H1 (cell line): ENCODE measurements at regions not wholly inside any gene's neighbourhood (a gene's known extent, or its start where the extent isn't known, plus 50 kb on each side); places are given as distances from the start of the nearest gene placed in this dataset.

Experiments used
- CREB1 ChIP-seq: IDR thresholded peaks from 2 replicates; pipeline ENCODE4 v1.6.1; 2012; ENCODE audit warnings: inconsistent platforms
- EGR1 ChIP-seq: IDR thresholded peaks from 2 replicates; pipeline ENCODE4 v1.6.1; 2011; ENCODE audit warnings: low read depth, low read length, borderline replicate concordance
- FOSL1 ChIP-seq: IDR thresholded peaks from 2 replicates; pipeline ENCODE4 v1.6.1; 2011; ENCODE audit warnings: mild to moderate bottlenecking, low read depth, low read length, moderate library complexity; ENCODE audit not compliant: insufficient read depth
- KDM4A ChIP-seq: IDR thresholded peaks from one replicate; pipeline ENCODE4 v1.7.1; 2012; ENCODE audit warnings: low read depth, mild to moderate bottlenecking, moderate library complexity, low read length, inconsistent platforms; ENCODE audit not compliant: severe bottlenecking
- PHF8 ChIP-seq: fragments of 200-600 bp; sonication (generic); conservative IDR thresholded peaks from 2 replicates; pipeline ENCODE4 v1.7.1; 2012; ENCODE audit warnings: low read depth, mild to moderate bottlenecking, inconsistent platforms, low read length, moderate library complexity
- POLR2AphosphoS5 ChIP-seq: IDR thresholded peaks from 2 replicates; pipeline ENCODE4 v1.6.1; 2011; ENCODE audit warnings: low read depth, low read length
- RBBP5 ChIP-seq: IDR thresholded peaks from 2 replicates; pipeline ENCODE4 v1.7.1; 2012; ENCODE audit warnings: low read depth, mild to moderate bottlenecking, inconsistent platforms, low read length, moderate library complexity, borderline replicate concordance
- RFX5 ChIP-seq: IDR thresholded peaks from 2 replicates; pipeline ENCODE4 v1.6.1; 2011; ENCODE audit warnings: low read depth, low read length, improper control_type of control experiment, borderline replicate concordance
- SIN3A ChIP-seq, 2 experiments: IDR thresholded peaks in 1 of 2; conservative IDR thresholded peaks in 1 of 2; 2 replicates each; pipeline ENCODE4 v1.6.1; 2011 to 2012; ENCODE audit warnings: low read length in 2 of 2, improper control_type of control experiment in 1 of 2, low read depth in 1 of 2, mild to moderate bottlenecking in 1 of 2
- TF ChIP-seq, protein P1 (sequence below): fragments of 300-600 bp; sonication (generic); IDR thresholded peaks from 2 replicates; pipeline ENCODE4 v1.7.1; 2012; ENCODE audit warnings: low read length, moderate library complexity, mild to moderate bottlenecking, inconsistent platforms; ENCODE audit not compliant: insufficient replicate concordance
- TF ChIP-seq, protein P2 (sequence below): IDR thresholded peaks from 2 replicates; pipeline ENCODE4 v1.6.1; 2011; ENCODE audit warnings: low read length, improper control_type of control experiment

DNA sequence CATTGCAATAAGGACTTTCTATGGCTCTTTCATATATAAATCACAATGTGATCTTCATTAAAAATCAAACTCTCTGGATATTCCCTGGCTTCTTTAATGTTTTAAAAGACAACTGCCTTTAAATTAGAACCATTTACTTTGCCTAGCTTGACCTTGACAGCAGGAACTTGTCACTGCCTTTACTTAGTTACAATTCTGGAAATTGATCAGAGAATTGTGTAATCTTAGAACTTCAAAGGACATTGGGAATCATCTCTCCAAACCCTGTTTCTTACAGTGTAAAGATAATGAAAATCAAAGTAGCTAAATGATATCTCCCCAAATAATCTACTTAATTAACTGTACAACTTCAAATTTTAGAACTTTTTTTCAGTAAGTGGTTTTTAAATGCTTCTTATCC is 517.6 kb upstream of the CCDC179 start (continued):
- TF ChIP-seq, protein P1, sequence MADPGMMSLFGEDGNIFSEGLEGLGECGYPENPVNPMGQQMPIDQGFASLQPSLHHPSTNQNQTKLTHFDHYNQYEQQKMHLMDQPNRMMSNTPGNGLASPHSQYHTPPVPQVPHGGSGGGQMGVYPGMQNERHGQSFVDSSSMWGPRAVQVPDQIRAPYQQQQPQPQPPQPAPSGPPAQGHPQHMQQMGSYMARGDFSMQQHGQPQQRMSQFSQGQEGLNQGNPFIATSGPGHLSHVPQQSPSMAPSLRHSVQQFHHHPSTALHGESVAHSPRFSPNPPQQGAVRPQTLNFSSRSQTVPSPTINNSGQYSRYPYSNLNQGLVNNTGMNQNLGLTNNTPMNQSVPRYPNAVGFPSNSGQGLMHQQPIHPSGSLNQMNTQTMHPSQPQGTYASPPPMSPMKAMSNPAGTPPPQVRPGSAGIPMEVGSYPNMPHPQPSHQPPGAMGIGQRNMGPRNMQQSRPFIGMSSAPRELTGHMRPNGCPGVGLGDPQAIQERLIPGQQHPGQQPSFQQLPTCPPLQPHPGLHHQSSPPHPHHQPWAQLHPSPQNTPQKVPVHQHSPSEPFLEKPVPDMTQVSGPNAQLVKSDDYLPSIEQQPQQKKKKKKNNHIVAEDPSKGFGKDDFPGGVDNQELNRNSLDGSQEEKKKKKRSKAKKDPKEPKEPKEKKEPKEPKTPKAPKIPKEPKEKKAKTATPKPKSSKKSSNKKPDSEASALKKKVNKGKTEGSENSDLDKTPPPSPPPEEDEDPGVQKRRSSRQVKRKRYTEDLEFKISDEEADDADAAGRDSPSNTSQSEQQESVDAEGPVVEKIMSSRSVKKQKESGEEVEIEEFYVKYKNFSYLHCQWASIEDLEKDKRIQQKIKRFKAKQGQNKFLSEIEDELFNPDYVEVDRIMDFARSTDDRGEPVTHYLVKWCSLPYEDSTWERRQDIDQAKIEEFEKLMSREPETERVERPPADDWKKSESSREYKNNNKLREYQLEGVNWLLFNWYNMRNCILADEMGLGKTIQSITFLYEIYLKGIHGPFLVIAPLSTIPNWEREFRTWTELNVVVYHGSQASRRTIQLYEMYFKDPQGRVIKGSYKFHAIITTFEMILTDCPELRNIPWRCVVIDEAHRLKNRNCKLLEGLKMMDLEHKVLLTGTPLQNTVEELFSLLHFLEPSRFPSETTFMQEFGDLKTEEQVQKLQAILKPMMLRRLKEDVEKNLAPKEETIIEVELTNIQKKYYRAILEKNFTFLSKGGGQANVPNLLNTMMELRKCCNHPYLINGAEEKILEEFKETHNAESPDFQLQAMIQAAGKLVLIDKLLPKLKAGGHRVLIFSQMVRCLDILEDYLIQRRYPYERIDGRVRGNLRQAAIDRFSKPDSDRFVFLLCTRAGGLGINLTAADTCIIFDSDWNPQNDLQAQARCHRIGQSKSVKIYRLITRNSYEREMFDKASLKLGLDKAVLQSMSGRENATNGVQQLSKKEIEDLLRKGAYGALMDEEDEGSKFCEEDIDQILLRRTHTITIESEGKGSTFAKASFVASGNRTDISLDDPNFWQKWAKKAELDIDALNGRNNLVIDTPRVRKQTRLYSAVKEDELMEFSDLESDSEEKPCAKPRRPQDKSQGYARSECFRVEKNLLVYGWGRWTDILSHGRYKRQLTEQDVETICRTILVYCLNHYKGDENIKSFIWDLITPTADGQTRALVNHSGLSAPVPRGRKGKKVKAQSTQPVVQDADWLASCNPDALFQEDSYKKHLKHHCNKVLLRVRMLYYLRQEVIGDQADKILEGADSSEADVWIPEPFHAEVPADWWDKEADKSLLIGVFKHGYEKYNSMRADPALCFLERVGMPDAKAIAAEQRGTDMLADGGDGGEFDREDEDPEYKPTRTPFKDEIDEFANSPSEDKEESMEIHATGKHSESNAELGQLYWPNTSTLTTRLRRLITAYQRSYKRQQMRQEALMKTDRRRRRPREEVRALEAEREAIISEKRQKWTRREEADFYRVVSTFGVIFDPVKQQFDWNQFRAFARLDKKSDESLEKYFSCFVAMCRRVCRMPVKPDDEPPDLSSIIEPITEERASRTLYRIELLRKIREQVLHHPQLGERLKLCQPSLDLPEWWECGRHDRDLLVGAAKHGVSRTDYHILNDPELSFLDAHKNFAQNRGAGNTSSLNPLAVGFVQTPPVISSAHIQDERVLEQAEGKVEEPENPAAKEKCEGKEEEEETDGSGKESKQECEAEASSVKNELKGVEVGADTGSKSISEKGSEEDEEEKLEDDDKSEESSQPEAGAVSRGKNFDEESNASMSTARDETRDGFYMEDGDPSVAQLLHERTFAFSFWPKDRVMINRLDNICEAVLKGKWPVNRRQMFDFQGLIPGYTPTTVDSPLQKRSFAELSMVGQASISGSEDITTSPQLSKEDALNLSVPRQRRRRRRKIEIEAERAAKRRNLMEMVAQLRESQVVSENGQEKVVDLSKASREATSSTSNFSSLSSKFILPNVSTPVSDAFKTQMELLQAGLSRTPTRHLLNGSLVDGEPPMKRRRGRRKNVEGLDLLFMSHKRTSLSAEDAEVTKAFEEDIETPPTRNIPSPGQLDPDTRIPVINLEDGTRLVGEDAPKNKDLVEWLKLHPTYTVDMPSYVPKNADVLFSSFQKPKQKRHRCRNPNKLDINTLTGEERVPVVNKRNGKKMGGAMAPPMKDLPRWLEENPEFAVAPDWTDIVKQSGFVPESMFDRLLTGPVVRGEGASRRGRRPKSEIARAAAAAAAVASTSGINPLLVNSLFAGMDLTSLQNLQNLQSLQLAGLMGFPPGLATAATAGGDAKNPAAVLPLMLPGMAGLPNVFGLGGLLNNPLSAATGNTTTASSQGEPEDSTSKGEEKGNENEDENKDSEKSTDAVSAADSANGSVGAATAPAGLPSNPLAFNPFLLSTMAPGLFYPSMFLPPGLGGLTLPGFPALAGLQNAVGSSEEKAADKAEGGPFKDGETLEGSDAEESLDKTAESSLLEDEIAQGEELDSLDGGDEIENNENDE, result no peak
- no peak for TF ChIP-seq EGR1
- TF ChIP-seq RFX5, result no peak
- TF ChIP-seq, protein P2, sequence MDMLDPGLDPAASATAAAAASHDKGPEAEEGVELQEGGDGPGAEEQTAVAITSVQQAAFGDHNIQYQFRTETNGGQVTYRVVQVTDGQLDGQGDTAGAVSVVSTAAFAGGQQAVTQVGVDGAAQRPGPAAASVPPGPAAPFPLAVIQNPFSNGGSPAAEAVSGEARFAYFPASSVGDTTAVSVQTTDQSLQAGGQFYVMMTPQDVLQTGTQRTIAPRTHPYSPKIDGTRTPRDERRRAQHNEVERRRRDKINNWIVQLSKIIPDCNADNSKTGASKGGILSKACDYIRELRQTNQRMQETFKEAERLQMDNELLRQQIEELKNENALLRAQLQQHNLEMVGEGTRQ, result no peak
- TF ChIP-seq KDM4A, result no peak
- no peak for TF ChIP-seq POLR2AphosphoS5
- TF ChIP-seq PHF8, result no peak
- no peak for TF ChIP-seq SIN3A (conservative IDR thresholded peaks at IDR 0.05 in 1 of 2, IDR thresholded peaks at IDR 0.05 in 1 of 2; ENCODE audit: low read depth in 1 of 2, low read length in 2 of 2)
- no peak for TF ChIP-seq FOSL1
- TF ChIP-seq CREB1, result no peak
- no peak for TF ChIP-seq RBBP5
